B cell (primary cell): ENCODE measurements at regions not wholly inside any gene's neighbourhood (a gene's known extent, or its start where the extent isn't known, plus 50 kb on each side); places are given as distances from the start of the nearest gene placed in this dataset.

Experiments used
- CTCF ChIP-seq: fragments of 200-600 bp; IDR thresholded peaks from one replicate; pipeline ENCODE4 v1.8.0; 2022; ENCODE audit warnings: antibody characterized with exemption, mild to moderate bottlenecking
- EZH2 ChIP-seq: IDR thresholded peaks from 2 replicates; pipeline ENCODE4 v1.6.1; 2012; ENCODE audit warnings: borderline replicate concordance, low read depth, mild to moderate bottlenecking, moderate library complexity, low read length; ENCODE audit not compliant: insufficient read depth, poor library complexity, severe bottlenecking

DNA sequence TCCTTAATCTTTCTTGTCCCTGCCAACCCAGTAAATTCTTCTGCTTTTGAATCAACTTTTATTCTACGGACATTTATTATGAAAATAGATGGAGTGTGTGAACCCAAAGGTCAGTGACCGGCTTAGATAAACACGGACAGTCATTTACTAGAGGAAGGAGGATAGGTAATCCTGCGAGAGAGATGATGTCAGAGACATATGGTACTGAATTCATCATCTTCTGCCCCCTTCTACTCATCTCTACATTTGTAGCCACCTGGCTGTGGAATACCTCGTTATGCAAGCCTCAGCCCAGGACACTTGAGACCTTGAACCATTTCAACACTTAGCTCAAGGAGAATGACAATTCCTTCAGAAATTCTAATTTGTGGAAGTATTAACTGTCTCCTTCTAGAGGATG is 443.6 kb downstream of the TDRD15 start:
- TF ChIP-seq CTCF (no peak), EZH2 (no peak)
